NCI-H2029 treated with DMSO at 0.1 percent for 48 hours (cell line): ENCODE measurements at regions not wholly inside any gene's neighbourhood (a gene's known extent, or its start where the extent isn't known, plus 50 kb on each side); places are given as distances from the start of the nearest gene placed in this dataset.
A peak's percentile ranks its signal among the peaks of the same experiment; 100 is the strongest.

Experiments
- DNase-seq: peaks from one replicate; lab custom pipeline; 2025; lab: John Stamatoyannopoulos, UW

GRCh38 chr18:78069784-78070664 is 820.4 kb downstream of the GALR1 start:
- DNase-seq, result peak; percentile 76

- no peak for DNase-seq
Observed at GRCh38 chr18:78071166-78071710, 821.6 kb downstream of the GALR1 start.

- DNase-seq, result no peak
Observed at GRCh38 chr18:78071776-78072175, 822.1 kb downstream of the GALR1 start.

- no peak for DNase-seq
Observed at GRCh38 chr18:78072375-78072774, 822.7 kb downstream of the GALR1 start.

- DNase-seq, result no peak
Observed at GRCh38 chr18:78073275-78073674, 823.6 kb downstream of the GALR1 start.

- DNase-seq, result no peak
Observed at GRCh38 chr18:78074400-78075020, 824.9 kb downstream of the GALR1 start.

DNA sequence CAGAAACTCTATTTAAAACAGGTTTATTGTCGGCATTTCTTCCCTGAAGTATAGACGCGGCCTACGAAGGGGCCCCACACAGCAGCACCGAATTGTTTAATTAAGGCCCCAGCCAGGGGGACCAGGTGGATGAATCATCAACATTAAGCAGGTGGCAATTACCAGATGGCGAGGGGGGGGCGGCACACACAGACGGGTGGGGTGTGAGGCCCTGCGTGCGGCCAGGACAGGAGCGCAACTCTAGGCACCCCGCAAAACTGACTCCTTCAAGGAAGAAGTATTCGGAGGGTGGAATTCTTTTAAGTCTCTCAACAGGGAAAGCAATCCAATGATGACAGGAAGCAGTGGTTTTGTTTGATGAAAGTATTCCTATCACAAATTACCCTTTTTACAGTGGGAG is 830.4 kb downstream of the GALR1 start:
- no peak for DNase-seq

GRCh38 chr18:78080761-78081160 is 831.1 kb downstream of the GALR1 start:
- no peak for DNase-seq

DNA sequence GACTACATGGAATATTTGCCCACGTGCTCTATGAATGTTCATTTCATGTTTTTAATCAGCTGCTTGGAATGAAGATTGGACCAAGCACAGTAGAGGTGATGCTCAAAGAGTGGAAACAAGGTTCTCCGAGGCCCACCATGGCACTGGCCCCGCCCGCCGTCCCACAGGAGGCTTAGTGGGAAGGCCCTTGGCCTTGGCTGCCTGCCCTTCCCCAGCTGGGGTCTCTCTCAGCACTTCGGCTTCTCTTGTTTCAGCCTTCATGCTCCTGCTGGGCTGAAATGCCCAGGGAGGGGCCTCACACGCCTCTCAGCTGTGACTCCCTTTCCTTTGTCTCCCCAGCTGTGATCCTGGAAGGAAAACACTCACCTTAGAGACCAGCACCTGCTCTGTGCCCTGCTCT is 833.2 kb downstream of the GALR1 start:
- DNase-seq, result no peak

DNA sequence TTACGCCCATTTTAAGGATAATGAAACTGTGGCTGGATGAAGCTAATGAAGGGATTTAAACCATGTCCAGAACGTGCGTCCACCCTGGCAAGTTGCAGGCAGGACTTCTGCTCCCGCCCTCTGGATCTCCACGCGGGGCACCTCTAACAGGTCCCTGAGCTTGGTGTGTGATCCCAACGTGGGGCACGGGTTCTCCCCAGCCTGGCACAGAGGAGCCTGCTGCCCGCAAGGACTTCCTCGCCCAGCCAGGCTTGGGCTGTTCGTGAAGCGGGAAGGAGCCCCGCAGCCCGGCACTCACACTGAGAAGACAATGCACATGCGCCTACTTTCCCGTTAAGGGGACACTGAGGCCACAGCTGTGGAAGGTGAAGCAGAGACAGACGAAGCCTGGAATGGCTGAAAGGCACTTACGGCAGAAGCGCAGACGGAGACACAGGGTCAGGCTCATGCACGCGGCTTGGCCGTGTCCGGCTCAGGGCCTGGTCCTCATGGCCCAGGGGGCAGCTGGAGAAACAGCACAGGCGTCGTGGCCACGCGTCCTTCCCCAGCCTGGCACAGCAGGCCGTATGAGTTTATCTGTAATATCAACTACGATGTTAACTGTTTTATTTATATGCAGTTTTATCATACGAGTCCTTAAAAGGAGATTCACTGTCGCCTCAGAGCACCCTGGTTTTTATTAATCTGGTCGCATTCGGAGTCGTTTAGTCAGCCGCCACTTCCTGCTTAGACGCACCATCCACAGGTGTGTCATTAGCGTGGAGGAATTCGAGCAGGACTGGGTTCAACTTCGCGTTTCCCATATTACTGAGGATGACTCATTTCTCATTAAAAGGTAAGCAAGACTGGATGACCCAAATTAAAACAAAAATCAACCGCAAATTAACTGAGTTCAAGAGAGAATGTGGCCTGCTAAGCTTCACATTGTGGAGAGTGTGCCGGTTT is 835.9 kb downstream of the GALR1 start:
- DNase-seq, result no peak

DNA sequence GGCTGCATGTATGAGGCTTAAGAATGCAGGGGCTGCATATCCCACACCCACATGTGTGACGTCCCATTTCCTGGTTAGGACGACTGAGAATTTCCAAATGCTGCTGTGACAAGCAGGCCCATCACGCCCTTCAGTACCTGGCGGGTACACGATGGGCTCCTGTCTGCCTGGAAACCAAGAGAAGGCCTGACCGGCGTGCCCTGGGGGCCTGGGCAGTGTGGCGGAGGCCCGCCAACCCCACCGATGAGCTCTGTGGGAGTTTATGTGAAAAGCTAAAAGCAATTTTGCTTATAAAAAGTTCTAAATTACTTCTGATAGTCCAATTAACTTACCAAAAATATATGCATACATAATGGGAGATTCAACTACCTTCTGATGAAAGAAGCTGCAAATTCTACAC is 837.3 kb downstream of the GALR1 start:
- no peak for DNase-seq

DNA sequence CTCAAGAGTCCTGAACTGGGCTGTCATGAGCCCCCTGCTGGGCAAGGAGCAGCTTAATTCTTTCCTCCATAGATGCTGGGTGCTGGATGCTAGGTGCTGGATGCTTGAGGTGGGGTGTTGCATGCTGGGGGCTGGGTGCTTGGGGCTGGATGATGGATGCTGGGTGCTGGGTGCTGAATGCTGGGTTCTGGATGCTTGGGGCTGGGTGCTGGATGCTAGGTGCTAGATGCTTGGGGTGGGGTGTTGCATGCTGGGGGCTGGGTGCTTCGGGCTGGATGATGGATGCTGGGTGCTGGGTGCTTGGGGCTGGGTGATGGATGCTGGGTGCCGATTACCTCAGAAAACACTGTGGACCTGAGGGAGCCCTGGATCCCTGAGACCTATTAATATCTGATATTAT is 837.7 kb downstream of the GALR1 start:
- no peak for DNase-seq

DNA sequence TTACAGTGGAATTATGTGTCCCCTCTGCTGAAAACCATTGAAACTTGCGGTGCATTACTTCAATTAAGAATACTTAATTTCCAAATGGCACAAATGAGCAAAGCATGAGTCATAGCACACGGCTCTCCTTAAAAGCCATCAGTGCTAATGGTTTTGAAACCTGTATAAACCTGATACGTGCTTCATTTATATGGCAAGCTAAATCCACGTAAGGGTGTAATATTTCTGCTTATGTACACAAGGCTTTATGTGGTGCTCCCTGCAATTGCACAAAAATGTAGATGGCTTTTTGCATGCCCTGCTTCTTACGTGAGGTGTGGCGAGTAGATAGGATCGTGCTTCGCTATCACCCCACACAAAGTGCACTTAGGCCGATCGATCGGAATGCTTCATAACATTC is 840.9 kb downstream of the GALR1 start:
- DNase-seq, result peak; percentile 27

GRCh38 chr18:78092901-78093300 is 843.3 kb downstream of the GALR1 start:
- no peak for DNase-seq

DNA sequence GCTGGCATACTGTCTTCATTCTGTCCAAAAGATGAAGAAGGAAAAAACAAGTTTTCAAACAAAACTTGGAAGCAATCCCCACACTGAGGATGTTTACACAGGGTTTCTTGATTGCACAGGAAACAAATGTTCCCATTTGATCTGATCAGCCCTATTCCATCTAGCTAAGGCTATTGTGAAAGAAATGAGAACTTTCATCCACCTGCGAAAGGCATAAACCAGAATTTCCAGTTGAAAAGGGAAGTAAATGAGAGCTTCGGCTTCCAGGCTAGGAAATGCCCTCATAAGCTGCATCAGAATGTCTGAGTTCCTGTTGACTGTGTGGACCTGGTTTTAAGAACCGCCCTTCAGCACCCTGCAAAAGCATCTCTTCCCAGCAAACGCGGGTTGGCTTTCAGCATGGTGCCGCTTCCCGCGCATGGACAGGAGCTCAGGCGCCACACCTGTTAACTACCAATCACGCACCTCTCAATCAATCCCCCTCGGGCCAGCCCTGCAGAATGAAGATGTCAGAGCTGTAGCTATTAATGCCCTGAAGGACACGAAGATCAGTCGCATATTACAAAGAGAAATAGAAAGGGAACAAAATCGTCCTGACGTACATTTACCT is 850.4 kb downstream of the GALR1 start:
- DNase-seq, result no peak

DNA sequence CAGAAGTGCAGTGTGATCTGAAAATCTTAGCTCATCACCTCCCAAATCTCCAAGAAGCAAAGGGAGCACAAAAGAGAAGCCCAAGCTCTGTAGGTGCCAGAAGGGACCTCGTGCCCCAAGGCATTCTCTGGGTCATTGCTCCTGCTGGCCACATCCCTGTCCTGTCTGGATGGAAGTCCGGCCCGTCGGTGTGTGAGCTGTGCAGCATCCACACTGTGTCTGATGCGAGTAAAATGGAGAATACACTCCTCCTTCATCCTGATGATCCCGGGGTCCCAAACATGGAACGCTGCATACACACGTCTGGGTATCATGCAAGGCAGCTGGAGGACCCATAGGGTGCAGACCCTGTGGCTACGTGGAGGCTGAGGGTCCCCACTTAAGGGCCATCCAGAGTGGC is 851.4 kb downstream of the GALR1 start:
- DNase-seq, result no peak

- DNase-seq, result no peak
Observed at GRCh38 chr18:78102135-78102534, 852.5 kb downstream of the GALR1 start.

DNA sequence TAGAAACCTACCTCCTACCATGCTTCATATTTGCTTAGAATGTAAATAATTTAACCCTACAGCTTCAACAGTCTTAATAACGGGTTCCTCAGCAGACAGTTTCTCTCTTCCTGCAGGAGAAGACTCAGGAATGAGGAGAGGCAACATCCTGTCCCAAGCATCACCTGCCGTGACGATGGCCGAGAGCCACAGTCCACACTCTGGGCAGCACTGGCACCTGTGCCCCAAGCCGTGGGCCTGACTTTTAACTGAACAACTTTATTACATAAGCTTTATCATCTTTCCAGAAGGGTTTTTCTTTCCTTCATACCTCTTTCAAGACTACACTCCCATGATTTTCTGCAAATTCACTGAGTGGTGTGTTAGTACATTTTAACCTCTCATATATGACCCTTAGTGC is 856.0 kb downstream of the GALR1 start:
- DNase-seq, result no peak

- no peak for DNase-seq
Observed at GRCh38 chr18:78106946-78107345, 857.3 kb downstream of the GALR1 start.

DNA sequence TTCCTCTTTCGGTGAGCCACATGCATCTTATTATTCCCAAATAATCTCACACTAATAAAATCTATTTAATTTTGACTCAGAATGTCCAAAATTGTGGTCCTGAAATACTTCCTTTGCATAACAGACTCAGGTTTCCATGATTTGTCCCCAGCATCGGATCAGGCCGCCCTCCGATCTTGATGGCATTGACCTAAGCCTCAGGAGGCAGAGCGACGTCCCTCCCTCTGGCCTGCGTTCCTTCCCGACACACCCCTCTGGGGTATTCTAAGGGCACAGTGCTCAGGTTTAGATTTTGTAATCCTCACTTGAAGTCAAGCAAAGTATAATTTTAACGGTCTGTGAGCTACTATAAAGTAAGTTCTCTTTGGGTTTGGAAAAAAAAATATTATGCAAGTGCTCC is 857.7 kb downstream of the GALR1 start:
- DNase-seq, result no peak

DNA sequence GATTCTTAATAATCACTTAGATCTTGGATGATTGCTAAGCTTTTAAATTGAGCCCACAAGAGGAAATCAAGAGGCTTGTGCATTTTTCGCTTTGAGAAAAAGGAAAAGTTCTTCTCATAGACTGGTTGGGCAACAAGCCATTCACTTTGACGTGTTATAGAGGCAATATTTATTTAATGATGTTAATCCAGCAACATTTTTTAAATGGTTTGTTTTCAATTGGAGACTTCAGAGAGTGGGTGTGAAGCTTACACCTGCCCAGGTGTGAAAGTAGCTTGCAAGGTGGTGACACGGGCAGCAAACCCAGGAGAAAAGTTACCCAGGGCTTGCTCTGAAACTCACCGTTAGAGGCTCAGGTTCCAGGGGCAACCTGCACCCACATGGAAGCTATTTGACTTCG is 858.9 kb downstream of the GALR1 start:
- DNase-seq, result no peak
